SK-N-SH (cell line): ENCODE measurements at regions not wholly inside any gene's neighbourhood (a gene's known extent, or its start where the extent isn't known, plus 50 kb on each side); places are given as distances from the start of the nearest gene placed in this dataset.

Experiments used
- CTCF ChIA-PET: fragments of 300-600, 350-600 bp; formaldehyde crosslinking; extraction: SDS; loops from one replicate; lab custom pipeline; 2021; lab: Yijun Ruan, JAX
- POLR2A ChIA-PET: fragments of 350-600 bp; sonication (Branson Sonifier 250); formaldehyde crosslinking; extraction: SDS; loops from one replicate; lab custom pipeline; 2020; ENCODE audit warnings: antibody characterized with exemption, inconsistent platforms; lab: Yijun Ruan, JAX
- DNase-seq: peaks from one replicate; pipeline ENCODE4 v3.0.0; 2012
- H2AFZ ChIP-seq: fragments of 200-600 bp; sonication (generic); 2 replicates; pipeline ENCODE4 v1.8.1; 2016; ENCODE audit warnings: antibody characterized with exemption, mild to moderate bottlenecking, low read depth
- H3F3A ChIP-seq: fragments of 200-600 bp; sonication (generic); replicated peaks from 2 replicates; pipeline ENCODE3; 2016; ENCODE audit warnings: antibody characterized with exemption, mild to moderate bottlenecking; ENCODE audit not compliant: insufficient read depth
- H3K27ac ChIP-seq, 2 experiments: fragments of 200-500 bp in 1 of 2; fragments of 200-600 bp in 1 of 2; sonication (Bioruptor generic) in 1 of 2; sonication (generic), shearing (Covaris generic) in 1 of 2; 2 replicates each; pipeline versions ENCODE4 v1.5.1 to v1.6.1; 2014 to 2016; ENCODE audit warnings: low read depth in 2 of 2, inconsistent platforms in 1 of 2, low read length in 1 of 2, mild to moderate bottlenecking in 1 of 2, mixed read lengths in 1 of 2
- H3K27me3 ChIP-seq: fragments of 200-600 bp; sonication (generic), shearing (Covaris generic); 2 replicates; pipeline ENCODE4 v1.6.1; 2016; ENCODE audit warnings: mixed run types; ENCODE audit not compliant: insufficient read depth
- H3K36me3 ChIP-seq, 2 experiments: fragments of 200-500 bp in 1 of 2; fragments of 200-600 bp in 1 of 2; sonication (Bioruptor generic) in 1 of 2; sonication (generic) in 1 of 2; replicated peaks in 1 of 2; 2 replicates each; pipeline versions ENCODE3 to v1.5.1; 2014 to 2016; ENCODE audit warnings: low read length in 1 of 2, mild to moderate bottlenecking in 1 of 2; ENCODE audit not compliant: insufficient read depth in 2 of 2, control insufficient read depth in 1 of 2
- H3K4me1 ChIP-seq, 2 experiments: fragments of 200-500 bp in 1 of 2; fragments of 200-600 bp in 1 of 2; sonication (Bioruptor generic) in 1 of 2; sonication (generic), shearing (Covaris generic) in 1 of 2; 2 replicates each; pipeline versions ENCODE4 v1.5.1 to v1.6.1; 2014 to 2016; ENCODE audit warnings: low read depth in 1 of 2, low read length in 1 of 2, mixed run types in 1 of 2; ENCODE audit not compliant: insufficient read depth in 2 of 2, control insufficient read depth in 1 of 2
- H3K4me2 ChIP-seq: fragments of 200-600 bp; sonication (generic), shearing (Covaris generic); 2 replicates; pipeline ENCODE4 v1.6.1; 2017; ENCODE audit warnings: mixed run types
- H3K4me3 ChIP-seq, 2 experiments: fragments of 200-500 bp in 1 of 2; fragments of 200-600 bp in 1 of 2; sonication (Bioruptor generic) in 1 of 2; sonication (generic), shearing (Covaris generic) in 1 of 2; 2 replicates each; pipeline versions ENCODE4 v1.5.1 to v1.8.1; 2014 to 2016; ENCODE audit warnings: low read depth in 2 of 2, inconsistent platforms in 1 of 2, low read length in 1 of 2, mild to moderate bottlenecking in 1 of 2, mixed read lengths in 1 of 2, moderate library complexity in 1 of 2
- H3K79me2 ChIP-seq: fragments of 200-600 bp; sonication (generic); 2 replicates; pipeline ENCODE4 v1.8.1; 2017; ENCODE audit warnings: mild to moderate bottlenecking; ENCODE audit not compliant: insufficient read depth
- H3K9ac ChIP-seq: fragments of 200-600 bp; sonication (generic); 2 replicates; pipeline ENCODE4 v1.6.1; 2017; ENCODE audit warnings: mixed run types
- H3K9me2 ChIP-seq: fragments of 200-600 bp; sonication (generic); 2 replicates; pipeline ENCODE4 v1.6.1; 2017; ENCODE audit warnings: mixed run types
- H3K9me3 ChIP-seq: fragments of 200-600 bp; sonication (generic); 2 replicates; pipeline ENCODE4 v1.6.1; 2017; ENCODE audit warnings: mixed run types, mild to moderate bottlenecking, moderate library complexity
- H4K20me1 ChIP-seq: fragments of 200-600 bp; sonication (generic); 2 replicates; pipeline ENCODE4 v1.6.1; 2017; ENCODE audit warnings: mild to moderate bottlenecking, mixed run types; ENCODE audit not compliant: insufficient read depth
- CHD2 ChIP-seq: fragments of 150-350 bp; IDR thresholded peaks from 2 replicates; pipeline ENCODE4 v1.6.1; 2018; ENCODE audit warnings: low read length; ENCODE audit not compliant: partially characterized antibody
- ELF1 ChIP-seq: IDR thresholded peaks from 2 replicates; pipeline ENCODE4 v1.4.0; 2012
- EP300 ChIP-seq, 2 experiments: IDR thresholded peaks; 2 replicates each; pipeline versions ENCODE4 v1.4.0 to v1.6.1; 2012; ENCODE audit warnings: borderline replicate concordance in 1 of 2, low read depth in 1 of 2, low read length in 1 of 2
- FOSL2 ChIP-seq: IDR thresholded peaks from 2 replicates; pipeline ENCODE4 v1.4.0; 2012; ENCODE audit warnings: low read depth, mild to moderate bottlenecking, moderate library complexity, borderline replicate concordance
- FOXJ3 ChIP-seq: sonication (generic); formaldehyde crosslinking; IDR thresholded peaks from 2 replicates; pipeline ENCODE4 v1.5.1; 2020; ENCODE audit warnings: mild to moderate bottlenecking, missing genetic modification reagents
- GABPA ChIP-seq: IDR thresholded peaks from 2 replicates; pipeline ENCODE4 v1.4.0; 2012; ENCODE audit warnings: low read depth, mild to moderate bottlenecking
- JUND ChIP-seq: IDR thresholded peaks from 2 replicates; pipeline ENCODE4 v1.4.0; 2012
- NFIC ChIP-seq: IDR thresholded peaks from 2 replicates; pipeline ENCODE4 v1.4.0; 2012; ENCODE audit warnings: borderline replicate concordance
- RAD21 ChIP-seq: IDR thresholded peaks from 2 replicates; pipeline ENCODE4 v1.6.1; 2012; ENCODE audit warnings: mild to moderate bottlenecking, low read length
- RCOR1 ChIP-seq: fragments of 150-350 bp; IDR thresholded peaks from 2 replicates; pipeline ENCODE4 v1.6.1; 2017; ENCODE audit warnings: antibody characterized with exemption, low read length
- RFX5 ChIP-seq: IDR thresholded peaks from 2 replicates; pipeline ENCODE4 v1.6.1; 2012; ENCODE audit warnings: mild to moderate bottlenecking, improper control_type of control experiment, low read length
- RXRA ChIP-seq: IDR thresholded peaks from 2 replicates; pipeline ENCODE4 v1.4.0; 2012; ENCODE audit warnings: low read depth, mild to moderate bottlenecking, borderline replicate concordance
- SMC3 ChIP-seq: IDR thresholded peaks from 2 replicates; pipeline ENCODE4 v1.6.1; 2012; ENCODE audit warnings: low read depth, low read length, improper control_type of control experiment
- TCF12 ChIP-seq: IDR thresholded peaks from 2 replicates; pipeline ENCODE4 v1.4.0; 2012
- USF1 ChIP-seq: IDR thresholded peaks from 2 replicates; pipeline ENCODE4 v1.4.0; 2012; ENCODE audit warnings: low read depth, borderline replicate concordance
- YY1 ChIP-seq: IDR thresholded peaks from 2 replicates; pipeline ENCODE4 v1.4.0; 2012; ENCODE audit warnings: low read depth, mild to moderate bottlenecking
- WGBS: methylation state at CpG from one replicate; pipeline ENCODE4 v1.1.6; 2017; ENCODE audit warnings: low lambda C conversion rate; 5-methylcytosine and 5-hydroxymethylcytosine counted together
- TF ChIP-seq, protein P1 (sequence below): IDR thresholded peaks from 2 replicates; pipeline ENCODE4 v1.4.0; 2012; ENCODE audit warnings: low read depth, borderline replicate concordance
- TF ChIP-seq, protein P2 (sequence below): fragments of 150-350 bp; IDR thresholded peaks from 2 replicates; pipeline ENCODE4 v1.6.1; 2016; ENCODE audit warnings: mild to moderate bottlenecking, low read depth, low read length
- TF ChIP-seq, protein P3 (sequence below): IDR thresholded peaks from 2 replicates; pipeline ENCODE4 v1.6.1; 2012; ENCODE audit warnings: mild to moderate bottlenecking, low read depth, low read length, moderate library complexity

DNA sequence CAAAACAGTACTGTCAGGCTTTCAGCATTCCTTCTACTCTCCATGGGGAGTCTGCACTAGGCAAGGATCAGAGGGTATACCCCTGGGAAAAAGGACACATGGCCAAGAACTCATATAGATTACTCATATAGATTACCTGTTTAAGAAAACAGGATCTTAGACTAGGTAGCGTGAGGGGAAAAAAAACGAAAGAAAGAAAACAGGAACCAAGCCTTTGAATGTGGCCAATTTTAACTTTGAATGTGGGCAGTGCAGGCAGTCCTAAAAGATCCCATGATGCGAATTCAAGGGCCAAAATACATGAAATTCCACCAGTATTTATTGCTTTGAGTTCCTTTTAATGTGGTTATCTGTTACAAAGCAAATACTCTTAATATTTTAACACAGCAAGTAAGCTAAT, 108.6 kb upstream of the TAC1 start:
- Histone ChIP-seq H3K9me2 (no peaks in the 10 kb centered on the region), H3K27me3 (no peaks in the 10 kb centered on the region), H4K20me1 (no peaks in the 10 kb centered on the region), H3K79me2 (no peaks in the 10 kb centered on the region), H2AFZ (no peak overlapping the region), H3F3A (no peaks in the 10 kb centered on the region), H3K9ac (no peak overlapping the region), H3K4me3 (no peak overlapping the region), H3K4me1 (no peaks in the 10 kb centered on the region), H3K36me3 (no peaks in the 10 kb centered on the region), H3K27ac (no peak overlapping the region), H3K9me3 (no peaks in the 10 kb centered on the region), H3K4me2 (no peak overlapping the region)
- ChIA-PET CTCF (no interaction called here), POLR2A (no interaction called here)
- no peak for DNase-seq
- TF ChIP-seq, protein P1, sequence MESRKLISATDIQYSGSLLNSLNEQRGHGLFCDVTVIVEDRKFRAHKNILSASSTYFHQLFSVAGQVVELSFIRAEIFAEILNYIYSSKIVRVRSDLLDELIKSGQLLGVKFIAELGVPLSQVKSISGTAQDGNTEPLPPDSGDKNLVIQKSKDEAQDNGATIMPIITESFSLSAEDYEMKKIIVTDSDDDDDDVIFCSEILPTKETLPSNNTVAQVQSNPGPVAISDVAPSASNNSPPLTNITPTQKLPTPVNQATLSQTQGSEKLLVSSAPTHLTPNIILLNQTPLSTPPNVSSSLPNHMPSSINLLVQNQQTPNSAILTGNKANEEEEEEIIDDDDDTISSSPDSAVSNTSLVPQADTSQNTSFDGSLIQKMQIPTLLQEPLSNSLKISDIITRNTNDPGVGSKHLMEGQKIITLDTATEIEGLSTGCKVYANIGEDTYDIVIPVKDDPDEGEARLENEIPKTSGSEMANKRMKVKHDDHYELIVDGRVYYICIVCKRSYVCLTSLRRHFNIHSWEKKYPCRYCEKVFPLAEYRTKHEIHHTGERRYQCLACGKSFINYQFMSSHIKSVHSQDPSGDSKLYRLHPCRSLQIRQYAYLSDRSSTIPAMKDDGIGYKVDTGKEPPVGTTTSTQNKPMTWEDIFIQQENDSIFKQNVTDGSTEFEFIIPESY = no peak
- TF ChIP-seq USF1 (no peak), FOXJ3 (CRISPR knock-in tag) (no peak), RCOR1 (no peak), RFX5 (no peak), SMC3 (no peak), FOSL2 (no peak), ELF1 (no peak), EP300 (IDR thresholded peaks at IDR 0.05; ENCODE audit: borderline replicate concordance in 1 of 2, low read depth in 1 of 2, low read length in 1 of 2) (no peak), RAD21 (no peak), TCF12 (no peak), GABPA (no peak), NFIC (no peak), RXRA (no peak), YY1 (no peak), CHD2 (no peak), JUND (no peak)
- TF ChIP-seq, protein P2, sequence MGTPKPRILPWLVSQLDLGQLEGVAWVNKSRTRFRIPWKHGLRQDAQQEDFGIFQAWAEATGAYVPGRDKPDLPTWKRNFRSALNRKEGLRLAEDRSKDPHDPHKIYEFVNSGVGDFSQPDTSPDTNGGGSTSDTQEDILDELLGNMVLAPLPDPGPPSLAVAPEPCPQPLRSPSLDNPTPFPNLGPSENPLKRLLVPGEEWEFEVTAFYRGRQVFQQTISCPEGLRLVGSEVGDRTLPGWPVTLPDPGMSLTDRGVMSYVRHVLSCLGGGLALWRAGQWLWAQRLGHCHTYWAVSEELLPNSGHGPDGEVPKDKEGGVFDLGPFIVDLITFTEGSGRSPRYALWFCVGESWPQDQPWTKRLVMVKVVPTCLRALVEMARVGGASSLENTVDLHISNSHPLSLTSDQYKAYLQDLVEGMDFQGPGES = no peak
- TF ChIP-seq, protein P3, sequence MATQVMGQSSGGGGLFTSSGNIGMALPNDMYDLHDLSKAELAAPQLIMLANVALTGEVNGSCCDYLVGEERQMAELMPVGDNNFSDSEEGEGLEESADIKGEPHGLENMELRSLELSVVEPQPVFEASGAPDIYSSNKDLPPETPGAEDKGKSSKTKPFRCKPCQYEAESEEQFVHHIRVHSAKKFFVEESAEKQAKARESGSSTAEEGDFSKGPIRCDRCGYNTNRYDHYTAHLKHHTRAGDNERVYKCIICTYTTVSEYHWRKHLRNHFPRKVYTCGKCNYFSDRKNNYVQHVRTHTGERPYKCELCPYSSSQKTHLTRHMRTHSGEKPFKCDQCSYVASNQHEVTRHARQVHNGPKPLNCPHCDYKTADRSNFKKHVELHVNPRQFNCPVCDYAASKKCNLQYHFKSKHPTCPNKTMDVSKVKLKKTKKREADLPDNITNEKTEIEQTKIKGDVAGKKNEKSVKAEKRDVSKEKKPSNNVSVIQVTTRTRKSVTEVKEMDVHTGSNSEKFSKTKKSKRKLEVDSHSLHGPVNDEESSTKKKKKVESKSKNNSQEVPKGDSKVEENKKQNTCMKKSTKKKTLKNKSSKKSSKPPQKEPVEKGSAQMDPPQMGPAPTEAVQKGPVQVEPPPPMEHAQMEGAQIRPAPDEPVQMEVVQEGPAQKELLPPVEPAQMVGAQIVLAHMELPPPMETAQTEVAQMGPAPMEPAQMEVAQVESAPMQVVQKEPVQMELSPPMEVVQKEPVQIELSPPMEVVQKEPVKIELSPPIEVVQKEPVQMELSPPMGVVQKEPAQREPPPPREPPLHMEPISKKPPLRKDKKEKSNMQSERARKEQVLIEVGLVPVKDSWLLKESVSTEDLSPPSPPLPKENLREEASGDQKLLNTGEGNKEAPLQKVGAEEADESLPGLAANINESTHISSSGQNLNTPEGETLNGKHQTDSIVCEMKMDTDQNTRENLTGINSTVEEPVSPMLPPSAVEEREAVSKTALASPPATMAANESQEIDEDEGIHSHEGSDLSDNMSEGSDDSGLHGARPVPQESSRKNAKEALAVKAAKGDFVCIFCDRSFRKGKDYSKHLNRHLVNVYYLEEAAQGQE = no peak
- 2% methylated on average over 3 of the region's 3 CpGs for WGBS
